ENCODE measurements at regions not wholly inside any gene's neighbourhood (a gene's known extent, or its start where the extent isn't known, plus 50 kb on each side); places are given as distances from the start of the nearest gene placed in this dataset.

GRCh38 chr5:125506124-125506523, 759.7 kb upstream of the ZNF608 start:
- no peak for DNase-seq (ENCODE audit: low spot score)

DNA sequence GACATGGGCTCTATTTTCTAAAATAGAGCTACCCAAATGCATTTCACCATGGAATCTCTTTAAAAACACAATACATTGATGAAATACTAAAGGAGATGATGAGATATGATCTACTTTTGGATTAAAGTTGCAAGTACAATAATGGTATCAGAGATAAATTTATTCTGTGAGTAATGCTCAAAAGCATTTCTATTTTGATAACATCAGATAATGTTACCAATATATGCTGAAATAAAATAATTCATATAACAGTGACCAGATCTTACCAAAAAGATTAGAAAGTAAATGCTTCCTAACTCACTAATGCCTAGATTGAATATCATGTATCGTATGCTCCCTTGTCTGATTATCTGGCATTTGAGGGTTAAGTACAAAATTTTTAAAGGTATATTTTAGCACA, 761.8 kb upstream of the ZNF608 start:
- DNase-seq (ENCODE audit: low spot score), result no peak

- no peak for DNase-seq (ENCODE audit: low spot score)
These were observed 764.2 kb upstream of the ZNF608 start for GRCh38 chr5:125510651-125511050.

GRCh38 chr5:125517973-125518550, 771.6 kb upstream of the ZNF608 start:
- DNase-seq (ENCODE audit: low spot score), result no peak

DNA sequence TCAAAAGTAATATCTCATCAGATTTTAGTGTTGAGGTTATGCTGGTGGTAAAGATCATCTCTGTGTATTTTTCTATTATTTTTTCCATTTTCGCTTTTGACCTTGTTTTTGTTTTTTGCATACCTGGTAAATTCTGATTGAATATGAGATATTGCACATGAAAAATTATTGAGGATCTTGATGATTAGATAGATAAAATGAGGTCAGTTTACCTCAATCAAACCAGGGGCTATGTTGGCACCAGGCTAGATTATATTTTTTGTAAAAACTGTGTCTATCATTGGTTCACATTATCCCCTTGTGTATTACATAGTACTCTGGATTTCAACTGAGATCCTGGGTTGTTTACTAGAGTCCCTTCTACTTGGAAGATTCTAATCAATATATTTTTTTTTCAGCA, 774.9 kb upstream of the ZNF608 start:
- no peak for DNase-seq (ENCODE audit: low spot score)

DNA sequence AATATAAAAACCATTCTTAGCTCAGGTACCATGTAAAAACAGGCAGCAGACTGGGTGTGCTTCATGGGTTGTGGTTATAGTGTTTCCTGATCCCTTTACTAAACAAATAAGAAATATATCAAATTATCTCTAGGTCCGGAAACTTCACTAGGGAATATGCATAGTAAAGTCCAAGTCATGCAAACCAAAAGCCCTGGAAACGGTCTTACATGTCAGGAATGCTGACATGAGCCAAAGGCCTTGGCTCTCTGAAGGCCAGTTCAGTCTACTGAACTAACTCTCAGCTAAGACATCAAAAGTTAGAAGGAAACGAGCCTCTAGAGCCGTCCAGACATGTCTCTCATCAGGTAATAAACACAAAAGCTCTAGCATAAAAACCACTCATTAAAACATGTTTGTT, 778.9 kb upstream of the ZNF608 start:
- DNase-seq (ENCODE audit: low spot score), result no peak

DNA sequence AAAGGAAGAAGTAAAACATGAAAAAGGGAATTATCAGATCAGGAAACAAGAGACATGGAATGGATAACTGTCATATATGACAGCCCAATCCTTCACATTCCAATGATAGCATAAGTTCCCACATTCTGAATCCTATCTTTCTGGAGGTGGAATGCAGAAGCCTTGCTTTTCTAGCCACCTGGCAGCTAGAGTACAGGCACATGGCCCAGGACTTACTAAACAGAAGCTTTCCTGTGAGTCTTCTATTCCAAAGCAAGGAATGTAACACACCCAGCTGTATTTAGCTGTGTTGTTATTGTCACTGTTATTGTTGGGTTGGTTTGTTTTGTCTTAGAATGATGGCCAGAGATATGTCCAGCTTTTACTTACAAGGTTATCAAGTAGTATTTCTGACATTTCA, 780.5 kb upstream of the ZNF608 start:
- no peak for DNase-seq (ENCODE audit: low spot score)

- no peak for DNase-seq (ENCODE audit: low spot score)
These were observed 782.4 kb upstream of the ZNF608 start for GRCh38 chr5:125528881-125529280.

- DNase-seq (ENCODE audit: low spot score), result no peak
These were observed 784.6 kb upstream of the ZNF608 start for GRCh38 chr5:125530833-125531615.

- DNase-seq (ENCODE audit: low spot score), result no peak
These were observed 789.7 kb upstream of the ZNF608 start for GRCh38 chr5:125536095-125536494.

DNA sequence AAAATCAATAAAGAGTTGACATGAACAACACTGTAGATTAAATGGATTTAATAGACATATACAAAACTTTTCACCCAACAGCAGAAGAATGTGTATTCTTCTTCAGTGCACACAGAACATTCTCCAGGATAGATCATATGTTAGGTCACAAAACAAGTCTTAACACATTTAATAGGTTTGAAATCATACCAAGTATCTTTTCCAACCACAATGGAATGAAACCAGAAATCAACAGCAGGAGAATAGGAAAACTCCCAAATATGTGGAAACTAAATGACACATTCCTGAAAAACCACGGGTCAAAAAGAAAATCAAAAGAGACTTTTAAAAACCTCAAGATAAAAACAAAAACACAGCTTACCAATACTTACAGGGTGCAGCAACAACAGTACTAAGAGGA, 790.1 kb upstream of the ZNF608 start:
- no peak for DNase-seq (ENCODE audit: low spot score)

DNA sequence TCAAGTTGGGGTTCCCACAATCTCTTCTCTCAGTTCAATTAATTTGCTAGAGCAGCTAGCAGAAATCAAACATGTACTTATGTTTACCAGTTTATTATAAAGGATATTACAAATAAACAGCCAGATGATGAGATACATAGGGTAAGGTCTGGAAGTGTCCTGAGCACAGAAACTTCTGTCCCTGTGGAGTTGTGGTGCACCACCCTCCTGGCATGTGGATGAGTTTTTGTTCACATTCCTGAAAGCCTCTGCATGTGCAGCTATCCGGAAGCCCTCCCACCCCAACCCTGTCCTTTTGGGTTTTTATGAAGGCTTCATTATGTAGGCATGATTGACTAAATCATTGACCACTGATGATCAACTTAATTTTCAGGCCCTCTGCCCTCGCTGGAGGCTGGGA, 791.2 kb upstream of the ZNF608 start:
- DNase-seq (ENCODE audit: low spot score), result no peak

DNA sequence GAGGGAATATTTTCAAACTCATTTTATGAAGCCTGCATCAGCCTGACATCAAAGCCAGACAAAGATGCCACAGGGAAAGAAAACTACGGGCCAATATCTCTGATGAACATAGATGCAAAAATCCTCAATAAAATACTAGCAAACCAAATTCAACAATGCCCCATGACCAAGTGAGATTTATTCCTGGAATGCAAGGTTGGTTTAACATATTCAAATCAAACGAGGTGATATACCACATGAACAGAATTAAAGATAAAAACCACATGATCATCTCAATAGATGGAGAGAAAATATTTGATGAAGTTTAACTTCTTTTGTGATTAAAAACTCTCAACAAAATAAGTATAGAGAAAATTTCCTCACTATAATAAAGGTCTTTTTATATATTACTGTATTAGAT, 792.0 kb upstream of the ZNF608 start:
- no peak for DNase-seq (ENCODE audit: low spot score)

GRCh38 chr5:125541085-125541484, 794.6 kb upstream of the ZNF608 start:
- no peak for DNase-seq (ENCODE audit: low spot score)

GRCh38 chr5:125549322-125549911, 803.0 kb upstream of the ZNF608 start:
- no peak for DNase-seq (ENCODE audit: low spot score)

- DNase-seq (ENCODE audit: low spot score), result no peak
These were observed 803.8 kb upstream of the ZNF608 start for GRCh38 chr5:125550274-125550673.

GRCh38 chr5:125551246-125551645, 804.8 kb upstream of the ZNF608 start:
- no peak for DNase-seq (ENCODE audit: low spot score)

DNA sequence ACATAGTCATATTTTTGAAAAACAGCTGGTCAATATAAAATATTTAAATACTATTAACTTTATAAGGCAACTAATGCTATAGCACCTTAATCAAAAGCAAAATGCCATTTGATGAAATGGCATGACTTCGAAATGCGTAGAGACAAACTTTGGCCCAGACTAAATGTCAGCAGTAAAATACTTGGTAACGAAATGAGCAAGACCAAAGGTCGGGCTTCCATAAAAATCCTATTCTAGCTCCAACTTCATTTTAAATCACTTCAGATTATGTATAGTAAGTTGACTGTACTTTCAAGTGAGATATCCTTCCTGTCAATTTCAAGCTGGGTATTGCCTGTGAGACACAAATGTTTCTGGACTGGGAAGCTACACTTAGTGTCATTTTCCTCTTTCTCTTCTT, 805.4 kb upstream of the ZNF608 start:
- no peak for DNase-seq (ENCODE audit: low spot score)

- DNase-seq (ENCODE audit: low spot score), result no peak
These were observed 806.0 kb upstream of the ZNF608 start for GRCh38 chr5:125552486-125552885.

- DNase-seq (ENCODE audit: low spot score), result no peak
These were observed 807.9 kb upstream of the ZNF608 start for GRCh38 chr5:125554355-125554754.

DNA sequence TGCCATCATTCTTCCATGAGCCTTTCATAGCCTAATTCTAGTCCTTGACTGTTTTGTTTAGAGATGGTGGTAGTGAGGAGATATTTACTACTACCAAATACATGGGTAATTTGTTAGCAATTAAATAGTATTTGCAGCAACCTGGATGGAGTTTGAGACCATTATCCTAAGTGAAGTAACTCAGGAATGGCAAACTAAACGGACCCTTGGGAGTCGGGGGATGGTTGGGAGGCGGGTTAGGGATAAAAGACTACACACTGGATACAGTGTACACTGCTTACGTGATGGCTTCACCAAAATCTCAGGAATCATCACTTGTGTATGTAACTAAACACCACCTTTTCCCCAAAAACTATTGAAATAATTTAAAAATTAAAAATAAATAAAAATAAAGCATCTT, 809.2 kb upstream of the ZNF608 start:
- no peak for DNase-seq (ENCODE audit: low spot score)

- DNase-seq (ENCODE audit: low spot score), result no peak
These were observed 811.6 kb upstream of the ZNF608 start for GRCh38 chr5:125558016-125558415.

DNA sequence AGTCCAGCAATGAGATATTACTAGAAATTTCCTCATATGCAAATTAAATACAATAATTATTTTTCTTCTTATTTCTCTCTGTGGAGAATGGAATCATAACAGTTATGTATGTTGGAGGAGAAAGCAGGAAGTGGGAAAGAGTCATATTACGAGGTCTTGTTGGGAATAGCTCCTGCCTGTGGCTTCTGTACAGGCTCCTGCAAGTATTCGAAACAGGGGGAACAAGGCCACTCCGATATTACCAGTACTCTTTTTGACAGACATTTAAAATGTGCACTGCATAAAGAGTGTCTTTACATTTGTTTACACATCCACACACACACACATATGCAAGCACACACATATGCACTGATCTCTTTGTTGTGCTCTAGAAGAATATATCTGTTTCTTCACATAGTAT, 812.0 kb upstream of the ZNF608 start:
- no peak for DNase-seq (ENCODE audit: low spot score)

- peak; percentile 33 for DNase-seq (ENCODE audit: low spot score)
These were observed 812.9 kb upstream of the ZNF608 start for GRCh38 chr5:125559296-125559695.

All from kidney capillary endothelial cell (primary cell).